Suprapubic skin (tissue), 3 donors: ENCODE measurements at regions not wholly inside any gene's neighbourhood (a gene's known extent, or its start where the extent isn't known, plus 50 kb on each side); places are given as distances from the start of the nearest gene placed in this dataset.

Source experiments
- CTCF ChIP-seq, 2 donors: fragments of 200-600 bp in 1 of 2; fragments of 450-650 bp in 1 of 2; sonication (generic) in 1 of 2; IDR thresholded peaks; one replicate each; pipeline ENCODE4 v1.5.1; 2016 to 2019; ENCODE audit warnings: antibody characterized with exemption in 2 of 2, mild to moderate bottlenecking in 1 of 2, moderate library complexity in 1 of 2
- EP300 ChIP-seq: sonication (generic); formaldehyde crosslinking; IDR thresholded peaks from one replicate; pipeline ENCODE4 v1.6.1; 2017; ENCODE audit warnings: antibody characterized with exemption
- POLR2A ChIP-seq, 2 donors: fragments of 450-650 bp; IDR thresholded peaks; one replicate each; pipeline ENCODE4 v1.6.1; 2017; ENCODE audit warnings: antibody characterized with exemption in 2 of 2, mild to moderate bottlenecking in 2 of 2, moderate library complexity in 2 of 2

GRCh38 chr1:187096689-187097088, 267.9 kb downstream of the PLA2G4A start:
- TF ChIP-seq EP300 (no peak), POLR2A (IDR thresholded peaks at IDR 0.05) (no peak), CTCF (IDR thresholded peaks at IDR 0.05) (no peak)
